K562 (cell line): ENCODE measurements at regions not wholly inside any gene's neighbourhood (a gene's known extent, or its start where the extent isn't known, plus 50 kb on each side); places are given as distances from the start of the nearest gene placed in this dataset.

Experiments
- ATAC-seq: fragments of 200-7000 bp; cut with Tn5 transposase; 3 replicates; pipeline ENCODE4 v1.9.1; 2020; ENCODE audit warnings: moderate library complexity
- BruUV-seq: library from RNA; stranded (reverse); fragments of 400-500 nt; replicated peaks from 2 replicates; lab custom pipeline; 2021; lab: Mats Ljungman, UMichigan
- CTCF ChIA-PET: fragments of 300-600 bp; formaldehyde crosslinking; extraction: SDS; loops from one replicate; lab custom pipeline; 2021; ENCODE audit warnings: low intra/inter-chr PET ratio; lab: Yijun Ruan, JAX
- POLR2A ChIA-PET: fragments of 300-600, 350-650 bp; sonication (Branson Sonifier 250); formaldehyde crosslinking; extraction: SDS; loops from one replicate; lab custom pipeline; 2021; ENCODE audit warnings: antibody characterized with exemption, inconsistent platforms; lab: Yijun Ruan, JAX
- DNase-seq, 4 experiments: peaks; one replicate each; pipeline versions ENCODE4 v3.0.0 to v3.0.0-alpha.2; 2011 to 2018; ENCODE audit warnings: low spot score in 3 of 4, mixed read lengths in 3 of 4; ENCODE audit errors: extremely low read depth in 1 of 4
- FAIRE-seq: peaks from 2 replicates; lab custom pipeline; 2011; peaks lifted over from hg19 to GRCh38; lab: Jason Lieb, UNC
- H2AFZ ChIP-seq: 2 replicates; pipeline ENCODE4 v1.6.0; 2011; ENCODE audit warnings: low read depth, low read length, control low read depth, inconsistent platforms
- H3K27ac ChIP-seq: fragments of 200-600 bp; 3 replicates; pipeline ENCODE4 v1.8.0; 2011; ENCODE audit warnings: low read depth, mild to moderate bottlenecking, control low read depth, inconsistent platforms, low read length, moderate library complexity, mixed read lengths; ENCODE audit errors: extremely low read depth
- H3K27me3 ChIP-seq, 2 experiments: fragments of 300-600 bp in 1 of 2; 2 replicates in 1 of 2; 3 replicates in 1 of 2; pipeline versions ENCODE4 v1.6.0 to v1.8.0; 2011; ENCODE audit warnings: inconsistent platforms in 2 of 2, low read length in 2 of 2, mild to moderate bottlenecking in 1 of 2, mixed read lengths in 1 of 2, moderate library complexity in 1 of 2; ENCODE audit not compliant: control insufficient read depth in 2 of 2, insufficient read depth in 2 of 2
- H3K36me3 ChIP-seq: fragments of 300-600 bp; 3 replicates; pipeline ENCODE4 v1.8.0; 2011; ENCODE audit warnings: mild to moderate bottlenecking, low read length, inconsistent platforms; ENCODE audit not compliant: control insufficient read depth, insufficient read depth
- H3K4me1 ChIP-seq, 2 experiments: fragments of 200-600 bp in 1 of 2; replicated peaks in 1 of 2; 2 replicates in 1 of 2; 3 replicates in 1 of 2; pipeline versions ENCODE4 v1.5.1 to v1.8.0; 2011; ENCODE audit warnings: inconsistent platforms in 2 of 2, low read length in 2 of 2, mild to moderate bottlenecking in 1 of 2, mixed read lengths in 1 of 2, moderate library complexity in 1 of 2; ENCODE audit not compliant: control insufficient read depth in 2 of 2, insufficient read depth in 2 of 2
- H3K4me2 ChIP-seq: 2 replicates; pipeline ENCODE4 v1.6.1; 2011; ENCODE audit warnings: low read length, control low read depth, inconsistent platforms, mixed read lengths; ENCODE audit not compliant: insufficient read depth
- H3K4me3 ChIP-seq: fragments of 200-600 bp; sonication (generic), shearing (Covaris generic); 2 replicates; pipeline ENCODE4 v1.5.1; 2016; ENCODE audit warnings: control low read depth, inconsistent platforms
- H3K79me2 ChIP-seq: fragments of 200-600 bp; 3 replicates; pipeline ENCODE4 v1.8.0; 2011; ENCODE audit warnings: low read length, inconsistent platforms; ENCODE audit not compliant: control insufficient read depth, insufficient read depth
- H3K9ac ChIP-seq, 2 experiments: 2 replicates each; pipeline versions ENCODE4 v1.6.0 to v1.6.1; 2011; ENCODE audit warnings: low read depth in 2 of 2, low read length in 2 of 2, control low read depth in 1 of 2, inconsistent platforms in 1 of 2, mild to moderate bottlenecking in 1 of 2, mixed read lengths in 1 of 2; ENCODE audit not compliant: insufficient read depth in 1 of 2
- H3K9me1 ChIP-seq: one replicate; pipeline ENCODE4 v1.6.0; 2011; ENCODE audit warnings: inconsistent platforms, mild to moderate bottlenecking, low read length, moderate library complexity; ENCODE audit not compliant: control insufficient read depth, insufficient read depth
- H3K9me3 ChIP-seq: replicated peaks from 2 replicates; pipeline ENCODE4 v1.5.1; 2011; ENCODE audit warnings: low read depth, low read length, inconsistent platforms; ENCODE audit not compliant: control insufficient read depth, insufficient read depth
- H4K20me1 ChIP-seq: replicated peaks from 2 replicates; pipeline ENCODE4 v1.6.1; 2011; ENCODE audit warnings: low read length, inconsistent platforms, mixed read lengths; ENCODE audit not compliant: control insufficient read depth, insufficient read depth
- CEBPZ ChIP-seq: fragments of 150-350 bp; IDR thresholded peaks from 2 replicates; pipeline ENCODE4 v1.6.1; 2014; ENCODE audit warnings: low read depth, mild to moderate bottlenecking, low read length, borderline replicate concordance
- MEIS2 ChIP-seq: fragments of 450-650 bp; IDR thresholded peaks from 2 replicates; pipeline ENCODE4 v1.6.1; 2014; ENCODE audit warnings: mild to moderate bottlenecking; ENCODE audit not compliant: partially characterized antibody
- PATZ1 ChIP-seq: fragments of 250-450 bp; sonication (Bioruptor Pico); IDR thresholded peaks from 2 replicates; pipeline ENCODE4 v1.5.0; 2020; ENCODE audit warnings: mild to moderate bottlenecking, borderline replicate concordance
- PHB ChIP-seq: fragments of 250-450 bp; sonication (Bioruptor Pico); IDR thresholded peaks from 2 replicates; pipeline ENCODE4 v1.5.0; 2021
- RB1 ChIP-seq: fragments of 450-650 bp; IDR thresholded peaks from 2 replicates; pipeline ENCODE4 v1.6.1; 2017; ENCODE audit warnings: low read depth, mild to moderate bottlenecking
- SIN3A ChIP-seq, 2 experiments: fragments of 150-350 bp in 1 of 2; IDR thresholded peaks; 2 replicates each; pipeline ENCODE4 v1.6.1; 2011 to 2016; ENCODE audit warnings: borderline replicate concordance in 2 of 2, low read depth in 2 of 2, low read length in 2 of 2, mild to moderate bottlenecking in 2 of 2, moderate library complexity in 2 of 2; ENCODE audit not compliant: control insufficient read depth in 1 of 2
- TEAD4 ChIP-seq, 2 experiments: sonication (generic) in 1 of 2; formaldehyde crosslinking in 1 of 2; IDR thresholded peaks; 2 replicates each; pipeline versions ENCODE4 v1.6.1 to v1.8.0; 2012 to 2022; ENCODE audit warnings: borderline replicate concordance in 1 of 2, inconsistent platforms in 1 of 2, low read length in 1 of 2, mild to moderate bottlenecking in 1 of 2, missing genetic modification reagents in 1 of 2
- ZNF184 ChIP-seq: sonication (generic); formaldehyde crosslinking; IDR thresholded peaks from 2 replicates; pipeline ENCODE4 v1.5.0; 2020; ENCODE audit warnings: missing genetic modification reagents
- WGBS: fragments of 100-300 bp; shearing (Covaris generic); methylation state at CpG from one replicate; pipeline ENCODE4 v1.1.6; 2016; ENCODE audit warnings: low coverage, mixed read lengths; ENCODE audit not compliant: insufficient coverage; ENCODE audit errors: missing lambda C conversion rate; 5-methylcytosine and 5-hydroxymethylcytosine counted together
- in situ Hi-C: fragments of 300-500 bp; cut with MboI; formaldehyde crosslinking; loops from 4 replicates; pipeline ENCODE4 v1.15.0; 2018; ENCODE audit warnings: inconsistent platforms, mixed read lengths
- intact Hi-C: fragments of 100-400 bp; cut with micrococcal nuclease; formaldehyde crosslinking; loops from 2 replicates; pipeline ENCODE4 v1.14.2; 2022

DNA sequence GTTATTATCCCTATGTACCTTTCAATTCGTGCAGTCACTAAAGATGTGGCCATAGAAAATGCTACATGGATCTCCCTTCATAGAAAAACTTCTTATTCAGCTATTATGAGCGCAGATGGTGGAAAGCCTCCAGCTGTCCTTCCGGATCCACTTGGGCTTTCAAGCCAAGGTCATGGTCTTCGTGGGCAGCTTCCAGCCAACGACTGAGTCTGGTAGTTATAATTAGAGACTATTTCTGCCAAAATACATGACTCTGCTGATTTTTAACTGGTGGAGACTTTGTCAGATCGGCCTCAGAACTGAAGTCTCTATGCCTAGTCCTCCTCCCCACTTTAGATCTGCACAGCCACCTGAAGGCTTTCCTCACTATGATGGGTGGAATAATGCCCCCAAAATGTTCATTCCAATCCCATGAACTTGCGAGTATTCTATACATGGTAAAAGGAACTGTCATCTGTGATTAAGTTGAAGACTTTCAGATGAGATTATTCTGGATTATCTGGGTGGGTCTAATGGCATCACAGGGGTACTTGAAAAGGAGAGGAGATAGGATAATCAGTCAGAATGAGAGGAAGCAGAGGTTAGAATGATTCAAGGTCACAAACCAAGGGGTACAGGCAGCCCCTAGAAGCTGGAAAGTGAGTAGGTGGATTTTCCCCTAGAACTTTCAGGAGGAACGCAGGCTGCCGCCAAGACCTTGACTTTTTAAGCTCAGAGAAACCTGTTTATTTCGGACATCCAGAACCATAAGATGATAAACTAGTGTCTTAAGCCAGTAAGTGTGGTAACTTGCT, 171.1 kb upstream of the CXCL13 start:
- no peak for ATAC-seq

More for the DNA sequence above, 171.1 kb upstream of the CXCL13 start:
- no peaks in the 10 kb centered on the region for H3K36me3 ChIP-seq
- H3K4me1 ChIP-seq = no peaks in the 10 kb centered on the region
- no peak for DNase-seq
- FAIRE-seq = no peak
- BruUV-seq = no TSS peak
- H4K20me1 ChIP-seq = no peaks in the 10 kb centered on the region
- no peaks in the 10 kb centered on the region for H3K9me3 ChIP-seq
- no peak overlapping the region for H3K9ac ChIP-seq
- WGBS = 0% methylated on average over 10 of the region's 10 CpGs
- H2AFZ ChIP-seq = no peak overlapping the region
- in situ Hi-C loops = no loop called here
- POLR2A ChIA-PET = interaction anchor here (0.9 kb wide), 1 partner anchor 27 kb away, joined by 3 read pairs; no protein-coding TSS in a partner anchor
- no peak for TF ChIP-seq CEBPZ
- no peak for TF ChIP-seq SIN3A (IDR thresholded peaks at IDR 0.05; ENCODE audit: borderline replicate concordance in 2 of 2, control insufficient read depth in 1 of 2, low read depth in 2 of 2, low read length in 2 of 2)
- no peak for TF ChIP-seq MEIS2
- no peak for TF ChIP-seq RB1
- TF ChIP-seq PHB (CRISPR knock-in tag) = no peak
- TF ChIP-seq PATZ1 = no peak
- no peak for TF ChIP-seq ZNF184 (CRISPR knock-in tag)
- no peak for TF ChIP-seq TEAD4 (IDR thresholded peaks at IDR 0.05; ENCODE audit: low read length)
- no peak for TF ChIP-seq TEAD4 (CRISPR knock-in tag; IDR thresholded peaks at IDR 0.05; ENCODE audit: borderline replicate concordance)
- TF ChIP-seq, all 486 proteins: peak for 0
- CTCF ChIA-PET = interaction anchor here (0.6 kb wide), 1 partner anchor 633 kb away, joined by 4 read pairs; no protein-coding TSS in a partner anchor
- H3K27me3 ChIP-seq = no peaks in the 10 kb centered on the region; a peak in 1 of 5 replicates
- H3K4me3 ChIP-seq = no peak overlapping the region
- no peak overlapping the region for H3K4me2 ChIP-seq
- no peaks in the 10 kb centered on the region for H3K9me1 ChIP-seq
- no peak overlapping the region for H3K27ac ChIP-seq
- no peaks in the 10 kb centered on the region for H3K79me2 ChIP-seq
- intact Hi-C loops = loop anchor here (5.0 kb wide), 1 partner anchor 67 kb away; no protein-coding TSS in a partner anchor
